Stimulated activated CD4-positive, alpha-beta T cell treated with anti-CD3 and anti-CD28 coated beads, TNF-alpha, amount 100 ng/mL, for 48 hours (primary cell): ENCODE measurements at regions not wholly inside any gene's neighbourhood (a gene's known extent, or its start where the extent isn't known, plus 50 kb on each side); places are given as distances from the start of the nearest gene placed in this dataset.

Source experiments
- DNase-seq, 3 donors: peaks; one replicate each; pipeline ENCODE4 v3.0.0-alpha.2; 2020; ENCODE audit warnings: low read depth in 3 of 3

GRCh38 chr7:41633690-41634089 is 69.2 kb downstream of the INHBA start:
- no peak for DNase-seq

- DNase-seq: no peak
Measured at GRCh38 chr7:41630741-41631140, 72.1 kb downstream of the INHBA start.

GRCh38 chr7:41629711-41630111 is 73.2 kb downstream of the INHBA start:
- DNase-seq: no peak

GRCh38 chr7:41628901-41629300 is 74.0 kb downstream of the INHBA start:
- no peak for DNase-seq

- DNase-seq: no peak
Measured at GRCh38 chr7:41627645-41628298, 75.1 kb downstream of the INHBA start.

GRCh38 chr7:41624818-41625217 is 78.1 kb downstream of the INHBA start:
- no peak for DNase-seq

- no peak for DNase-seq
Measured at GRCh38 chr7:41621953-41622831, 80.7 kb downstream of the INHBA start.

GRCh38 chr7:41617987-41618386 is 84.9 kb downstream of the INHBA start:
- no peak for DNase-seq

GRCh38 chr7:41612798-41613197 is 90.1 kb downstream of the INHBA start:
- no peak for DNase-seq

GRCh38 chr7:41612386-41612785 is 90.5 kb downstream of the INHBA start:
- DNase-seq: no peak

GRCh38 chr7:41608447-41608846 is 94.4 kb downstream of the INHBA start:
- no peak for DNase-seq

GRCh38 chr7:41603985-41604384 is 98.9 kb downstream of the INHBA start:
- no peak for DNase-seq

GRCh38 chr7:41599760-41600159 is 103.1 kb downstream of the INHBA start:
- no peak for DNase-seq

GRCh38 chr7:41592794-41593193 is 110.1 kb downstream of the INHBA start:
- no peak for DNase-seq

GRCh38 chr7:41592236-41592635 is 110.7 kb downstream of the INHBA start:
- no peak for DNase-seq

GRCh38 chr7:41590986-41591385 is 111.9 kb downstream of the INHBA start:
- DNase-seq: no peak

GRCh38 chr7:41588341-41588740 is 114.5 kb downstream of the INHBA start:
- no peak for DNase-seq

GRCh38 chr7:41586931-41587640 is 115.8 kb downstream of the INHBA start:
- no peak for DNase-seq

- DNase-seq: no peak
Measured at GRCh38 chr7:41584746-41585145, 118.1 kb downstream of the INHBA start.

- no peak for DNase-seq
Measured at GRCh38 chr7:41582116-41582515, 120.8 kb downstream of the INHBA start.

- no peak for DNase-seq
Measured at GRCh38 chr7:41581041-41581440, 121.8 kb downstream of the INHBA start.
